NT2/D1 (cell line): ENCODE measurements at regions not wholly inside any gene's neighbourhood (a gene's known extent, or its start where the extent isn't known, plus 50 kb on each side); places are given as distances from the start of the nearest gene placed in this dataset.

ENCODE experiments used
- SUZ12 ChIP-seq: IDR thresholded peaks from 2 replicates; pipeline ENCODE4 v1.6.1; 2011; ENCODE audit not compliant: insufficient read length, insufficient read depth; ENCODE audit errors: extremely low read depth
- ZNF274 ChIP-seq: IDR thresholded peaks from 2 replicates; pipeline ENCODE4 v1.6.1; 2011; ENCODE audit warnings: mild to moderate bottlenecking, low read depth, low read length

- TF ChIP-seq ZNF274: no peak
- TF ChIP-seq SUZ12: no peak
These were observed 216.7 kb upstream of the SSTR1 start for GRCh38 chr14:37991027-37991426.
